Lower lobe of right lung (tissue), 2 donors: ENCODE measurements at regions not wholly inside any gene's neighbourhood (a gene's known extent, or its start where the extent isn't known, plus 50 kb on each side); places are given as distances from the start of the nearest gene placed in this dataset.
"Not testable (repeated sequence)": the region's sequence is repeated elsewhere in the genome, so short reads cannot be mapped to it uniquely, and the experiment has no call there.

Source experiments
- ATAC-seq, 2 donors: fragments of 200-7000 bp; cut with Tn5 transposase; one replicate each; pipeline ENCODE4 v1.9.1; 2020 to 2022; ENCODE audit warnings: mild to moderate bottlenecking in 2 of 2, moderate library complexity in 2 of 2
- DNase-seq: peaks from one replicate; pipeline ENCODE4 v3.0.0-alpha.2; 2020
- H3K27ac ChIP-seq: fragments of 200-600 bp; one replicate; pipeline ENCODE4 v1.8.0; 2022
- H3K27me3 ChIP-seq: fragments of 200-600 bp; one replicate; pipeline ENCODE4 v1.8.0; 2022; ENCODE audit warnings: low read depth
- H3K36me3 ChIP-seq: fragments of 200-600 bp; one replicate; pipeline ENCODE4 v1.8.0; 2022; ENCODE audit warnings: mild to moderate bottlenecking
- H3K4me1 ChIP-seq: fragments of 200-600 bp; one replicate; pipeline ENCODE4 v1.8.0; 2022
- H3K4me3 ChIP-seq: fragments of 200-600 bp; one replicate; pipeline ENCODE4 v1.8.0; 2022; ENCODE audit warnings: mild to moderate bottlenecking
- H3K9me3 ChIP-seq: fragments of 200-600 bp; one replicate; pipeline ENCODE4 v1.8.0; 2022
- intact Hi-C: fragments of 100-400 bp; cut with DNase I; formaldehyde crosslinking; loops from one replicate; pipeline ENCODE4 v1.11.0; 2022
- TF ChIP-seq, protein P1 (sequence below): fragments of 200-600 bp; IDR thresholded peaks from one replicate; pipeline ENCODE4 v1.8.0; 2022; ENCODE audit warnings: antibody characterized with exemption, mild to moderate bottlenecking
- donor health status: DM: no; HTN: yes; CAD: no; lungs with severe emphysema.

DNA sequence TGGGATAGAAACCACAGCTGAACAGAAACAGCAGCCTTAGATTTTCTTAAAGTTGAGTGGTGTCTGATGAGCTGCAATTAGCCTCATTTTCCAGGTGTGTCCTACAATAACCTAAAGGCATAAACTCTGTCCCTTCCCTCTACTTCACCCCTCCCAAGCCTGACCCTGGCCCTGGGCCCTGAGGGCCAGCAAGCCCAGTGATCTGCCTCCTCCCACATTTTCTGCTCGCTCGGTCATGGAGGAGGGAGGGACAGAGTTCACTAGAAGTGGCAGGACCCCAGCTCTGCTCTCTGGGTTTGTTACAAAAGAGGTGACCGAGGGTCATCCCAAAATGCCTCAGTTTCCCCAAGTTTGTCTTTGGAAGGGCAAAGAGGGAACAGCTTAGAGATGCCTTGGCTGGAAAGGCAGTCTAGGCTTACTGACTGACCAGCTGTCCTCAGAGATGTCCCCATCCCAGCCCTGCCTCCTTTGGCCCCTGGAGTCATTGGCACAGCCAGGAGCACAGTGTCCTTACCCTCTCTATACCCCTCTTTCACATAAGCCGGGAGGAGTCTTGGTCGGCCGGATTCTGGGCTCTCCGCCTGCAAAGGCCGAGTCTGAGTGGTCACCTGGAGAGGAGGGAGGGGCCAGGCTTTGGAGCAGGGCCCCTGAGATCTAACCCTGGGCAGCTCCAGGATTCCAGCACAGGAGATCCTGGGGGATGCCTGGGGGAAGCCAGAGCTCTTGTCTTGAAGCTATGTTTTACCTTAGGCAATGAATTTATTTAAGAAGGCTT is 172.7 kb downstream of the PTPRU start:
- Histone ChIP-seq H3K27me3 (peaks cover 13% of the 10 kb centered on the region), H3K27ac (no peak overlapping the region), H3K36me3 (no peaks in the 10 kb centered on the region), H3K4me1 (no peaks in the 10 kb centered on the region), H3K9me3 (no peaks in the 10 kb centered on the region), H3K4me3 (no peak overlapping the region)
- DNase-seq (no peak), ATAC-seq (no peak)
- intact Hi-C loops = no loop called here
- TF ChIP-seq, protein P1, sequence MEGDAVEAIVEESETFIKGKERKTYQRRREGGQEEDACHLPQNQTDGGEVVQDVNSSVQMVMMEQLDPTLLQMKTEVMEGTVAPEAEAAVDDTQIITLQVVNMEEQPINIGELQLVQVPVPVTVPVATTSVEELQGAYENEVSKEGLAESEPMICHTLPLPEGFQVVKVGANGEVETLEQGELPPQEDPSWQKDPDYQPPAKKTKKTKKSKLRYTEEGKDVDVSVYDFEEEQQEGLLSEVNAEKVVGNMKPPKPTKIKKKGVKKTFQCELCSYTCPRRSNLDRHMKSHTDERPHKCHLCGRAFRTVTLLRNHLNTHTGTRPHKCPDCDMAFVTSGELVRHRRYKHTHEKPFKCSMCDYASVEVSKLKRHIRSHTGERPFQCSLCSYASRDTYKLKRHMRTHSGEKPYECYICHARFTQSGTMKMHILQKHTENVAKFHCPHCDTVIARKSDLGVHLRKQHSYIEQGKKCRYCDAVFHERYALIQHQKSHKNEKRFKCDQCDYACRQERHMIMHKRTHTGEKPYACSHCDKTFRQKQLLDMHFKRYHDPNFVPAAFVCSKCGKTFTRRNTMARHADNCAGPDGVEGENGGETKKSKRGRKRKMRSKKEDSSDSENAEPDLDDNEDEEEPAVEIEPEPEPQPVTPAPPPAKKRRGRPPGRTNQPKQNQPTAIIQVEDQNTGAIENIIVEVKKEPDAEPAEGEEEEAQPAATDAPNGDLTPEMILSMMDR = no peak

DNA sequence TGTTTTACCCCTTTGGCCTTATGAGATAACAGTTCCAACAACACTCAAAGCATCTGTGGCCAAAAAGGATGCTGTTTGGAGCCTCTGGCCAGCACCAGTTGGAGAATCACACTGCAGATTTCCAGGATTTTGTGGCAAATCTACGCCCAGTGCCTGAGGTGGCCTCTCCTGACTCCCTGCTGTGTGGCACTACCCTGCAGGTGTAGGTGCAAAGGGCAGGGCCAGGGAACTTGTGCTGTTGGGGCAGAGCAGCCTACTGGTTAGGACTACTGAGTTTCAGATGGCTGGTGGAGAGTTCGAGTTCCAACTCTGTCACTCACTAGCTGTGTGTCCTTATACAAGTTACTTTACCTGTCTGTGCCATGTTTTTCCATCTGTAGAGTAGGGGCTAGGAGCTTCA is 170.5 kb downstream of the PTPRU start:
- H3K4me1 ChIP-seq = no peaks in the 10 kb centered on the region
- no peaks in the 10 kb centered on the region for H3K36me3 ChIP-seq
- intact Hi-C loops = no loop called here
- no peak overlapping the region for H3K27ac ChIP-seq
- TF ChIP-seq, protein P1 = no peak
- no peak overlapping the region for H3K4me3 ChIP-seq
- peaks cover 13% of the 10 kb centered on the region for H3K27me3 ChIP-seq
- ATAC-seq (no peak), DNase-seq (no peak)
- no peaks in the 10 kb centered on the region for H3K9me3 ChIP-seq

DNA sequence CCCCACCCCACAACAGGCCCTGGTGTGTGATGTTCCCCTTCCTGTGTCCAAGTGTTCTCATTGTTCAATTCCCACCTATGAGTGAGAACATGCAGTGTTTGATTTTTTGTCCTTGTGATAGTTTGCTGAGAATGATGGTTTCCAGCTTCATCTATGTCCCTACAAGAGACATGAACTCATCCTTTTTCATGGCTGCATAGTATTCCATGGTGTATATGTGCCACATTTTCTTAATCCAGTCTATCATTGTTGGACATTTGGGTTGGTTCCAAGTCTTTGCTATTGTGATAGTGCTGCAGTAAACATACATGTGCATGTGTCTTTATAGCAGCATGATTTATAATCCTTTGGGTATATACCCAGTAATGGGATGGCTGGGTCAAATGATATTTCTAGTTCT is 163.9 kb downstream of the PTPRU start:
- H3K4me3 ChIP-seq, H3K27me3 ChIP-seq, H3K36me3 ChIP-seq, H3K27ac ChIP-seq, H3K4me1 ChIP-seq, DNase-seq, ATAC-seq, H3K9me3 ChIP-seq, intact Hi-C loops: not testable (repeated sequence)

GRCh38 chr1:29399465-29399864 is 163.1 kb downstream of the PTPRU start:
- no peaks in the 10 kb centered on the region for H3K27me3 ChIP-seq
- H3K36me3 ChIP-seq = no peaks in the 10 kb centered on the region
- no peaks in the 10 kb centered on the region for H3K9me3 ChIP-seq
- H3K4me3 ChIP-seq = no peak overlapping the region
- ATAC-seq (no peak), DNase-seq (no peak)
- no peaks in the 10 kb centered on the region for H3K4me1 ChIP-seq
- intact Hi-C loops = no loop called here
- TF ChIP-seq, protein P1 = no peak
- no peak overlapping the region for H3K27ac ChIP-seq

DNA sequence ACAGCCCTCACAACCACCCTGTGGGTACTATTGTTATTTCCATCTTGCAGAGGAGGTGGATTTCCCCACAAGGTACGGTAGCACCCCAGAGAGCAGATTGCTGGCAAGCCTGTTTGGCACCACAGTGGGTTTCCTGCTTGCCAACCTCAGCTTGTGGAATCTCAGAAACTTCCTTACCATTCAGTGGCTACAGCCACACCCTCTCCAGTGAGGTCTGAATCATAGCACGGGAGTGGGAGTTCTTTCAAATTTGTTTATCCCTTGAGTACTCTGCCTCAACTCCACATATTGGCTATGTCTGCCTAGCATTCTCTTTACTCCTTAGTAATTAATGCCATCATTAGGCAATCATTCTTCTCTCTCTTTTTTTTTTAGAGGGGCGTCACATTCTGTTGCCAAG is 162.1 kb downstream of the PTPRU start:
- no peak overlapping the region for H3K4me3 ChIP-seq
- ATAC-seq (no peak), DNase-seq (no peak)
- intact Hi-C loops = no loop called here
- no peaks in the 10 kb centered on the region for H3K27me3 ChIP-seq
- no peaks in the 10 kb centered on the region for H3K9me3 ChIP-seq
- no peak overlapping the region for H3K27ac ChIP-seq
- no peaks in the 10 kb centered on the region for H3K36me3 ChIP-seq
- H3K4me1 ChIP-seq = no peaks in the 10 kb centered on the region
- TF ChIP-seq, protein P1 = no peak

- DNase-seq (no peak), ATAC-seq (no peak)
- intact Hi-C loops = no loop called here
- no peaks in the 10 kb centered on the region for H3K27me3 ChIP-seq
- no peak overlapping the region for H3K4me3 ChIP-seq
- H3K4me1 ChIP-seq = no peaks in the 10 kb centered on the region
- no peak overlapping the region for H3K27ac ChIP-seq
- TF ChIP-seq, protein P1 = no peak
- no peaks in the 10 kb centered on the region for H3K9me3 ChIP-seq
- no peaks in the 10 kb centered on the region for H3K36me3 ChIP-seq
These were observed 161.7 kb downstream of the PTPRU start for GRCh38 chr1:29397981-29398380.
